Transverse colon (tissue), 4 donors: ENCODE measurements at regions not wholly inside any gene's neighbourhood (a gene's known extent, or its start where the extent isn't known, plus 50 kb on each side); places are given as distances from the start of the nearest gene placed in this dataset.

Experiments used
- DNase-seq: peaks from one replicate; pipeline ENCODE4 v3.0.0-alpha.2; 2019
- H3K27ac ChIP-seq, 4 donors: fragments of 200-600 bp; sonication (generic); 2 replicates each; pipeline ENCODE4 v1.5.1; 2016 to 2018; ENCODE audit warnings: inconsistent platforms in 4 of 4
- H3K27me3 ChIP-seq: fragments of 200-600 bp; sonication (generic); 2 replicates; pipeline ENCODE4 v1.5.1; 2017; ENCODE audit warnings: inconsistent platforms
- H3K36me3 ChIP-seq, 4 donors: fragments of 200-600 bp; sonication (generic); 2 replicates each; pipeline ENCODE4 v1.5.1; 2017 to 2019; ENCODE audit warnings: inconsistent platforms in 4 of 4
- H3K4me1 ChIP-seq, 4 donors: fragments of 200-600 bp; sonication (generic); 2 replicates each; pipeline ENCODE4 v1.5.1; 2017 to 2020; ENCODE audit warnings: inconsistent platforms in 4 of 4
- H3K4me3 ChIP-seq, 4 donors: fragments of 200-600 bp; sonication (generic); 1 replicate in 1 of 4; 2 replicates in 3 of 4; pipeline versions ENCODE4 v1.5.1 to v1.6.1; 2017 to 2019; ENCODE audit warnings: inconsistent platforms in 4 of 4
- H3K9me3 ChIP-seq, 2 donors: fragments of 200-600 bp; sonication (generic); 2 replicates each; pipeline ENCODE4 v1.5.1; 2017 to 2019; ENCODE audit warnings: inconsistent platforms in 2 of 2
- EP300 ChIP-seq: sonication (generic); formaldehyde crosslinking; IDR thresholded peaks from one replicate; pipeline ENCODE4 v1.6.1; 2017; ENCODE audit warnings: antibody characterized with exemption, low read depth
- POLR2A ChIP-seq: fragments of 450-650 bp; IDR thresholded peaks from one replicate; pipeline ENCODE4 v1.6.1; 2016; ENCODE audit warnings: antibody characterized with exemption, mild to moderate bottlenecking, moderate library complexity
- POLR2AphosphoS5 ChIP-seq, 3 donors: sonication (generic); formaldehyde crosslinking; IDR thresholded peaks; one replicate each; pipeline ENCODE4 v1.6.1; 2016; ENCODE audit warnings: antibody characterized with exemption in 3 of 3
- WGBS, 2 donors: methylation state at CpG; one replicate each; pipeline ENCODE4 v1.1.5; 2018; ENCODE audit warnings: low coverage in 1 of 2; 5-methylcytosine and 5-hydroxymethylcytosine counted together
- in situ Hi-C, 4 donors: fragments of 200-750 bp; cut with MboI; loops; one replicate each; pipeline versions ENCODE4 v1.15.0 to v1.15.1; 2017; ENCODE audit warnings: low sequenced_read_pairs in 3 of 4, low pct_ligation_motif_present in 1 of 4, low pct_unique_long_range_greater_than_20kb in 1 of 4
- intact Hi-C: fragments of 100-400 bp; cut with DNase I; formaldehyde crosslinking; loops from one replicate; pipeline ENCODE4 v1.15.1; 2023; ENCODE audit warnings: low total_unique reads
- TF ChIP-seq, protein P1 (sequence below), 5 experiments: fragments of 200-600 bp in 3 of 5; fragments of 450-650 bp in 2 of 5; sonication (generic) in 3 of 5; IDR thresholded peaks; 1 replicate in 2 of 5; 2 replicates in 3 of 5; pipeline ENCODE4 v1.5.1; 2016 to 2017; ENCODE audit warnings: antibody characterized with exemption in 5 of 5, inconsistent platforms in 3 of 5, mild to moderate bottlenecking in 2 of 5, moderate library complexity in 1 of 5

DNA sequence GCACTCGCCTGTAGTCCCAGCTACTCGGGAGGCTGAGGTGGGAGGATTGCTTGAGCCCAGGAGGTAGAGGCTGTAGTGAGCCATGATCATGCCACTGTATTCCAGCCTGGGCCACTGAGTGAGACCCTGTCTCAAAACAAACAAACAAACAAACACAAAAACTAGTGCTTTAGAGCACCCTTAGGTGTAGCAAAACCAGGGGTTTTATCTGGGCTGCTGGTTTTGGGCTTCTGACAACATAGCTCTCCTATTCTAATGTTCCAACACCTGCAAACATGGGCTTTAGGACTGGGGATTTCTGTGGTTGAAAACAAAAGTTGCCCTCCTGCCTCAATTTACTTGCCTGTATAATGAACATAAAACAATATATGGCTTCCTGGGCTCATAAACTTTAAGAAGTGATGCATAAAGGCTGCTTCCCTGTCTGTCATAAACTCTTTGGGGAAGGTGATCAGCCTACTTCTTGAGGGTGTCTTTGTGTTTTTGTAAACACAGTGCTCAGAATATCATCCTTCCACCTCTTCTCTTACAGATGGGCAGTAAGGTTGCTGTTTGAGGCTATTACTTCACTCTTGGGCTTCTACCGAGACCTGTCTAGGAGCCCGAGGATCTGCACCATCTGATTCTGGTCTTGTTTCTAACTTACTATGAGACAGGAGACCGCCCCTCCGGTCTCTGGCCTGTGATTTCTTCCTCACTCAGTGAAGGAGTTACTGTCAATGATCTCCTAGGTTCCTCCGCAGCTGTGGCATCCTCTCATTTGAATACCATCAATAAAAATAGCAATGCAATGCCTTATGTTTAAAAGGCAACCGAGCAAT lies 246.5 kb downstream of the MYCN start:
- Histone ChIP-seq H3K9me3 (no peaks in the 10 kb centered on the region), H3K4me1 (peaks cover 0 to 3% (median 0%) of the 10 kb centered on the region in 4 donors), H3K4me3 (no peak overlapping the region), H3K27ac (no peak overlapping the region), H3K36me3 (no peaks in the 10 kb centered on the region), H3K27me3 (no peaks in the 10 kb centered on the region)
- TF ChIP-seq POLR2A, result no peak
- TF ChIP-seq EP300, result no peak
- no peak for TF ChIP-seq POLR2AphosphoS5 (IDR thresholded peaks at IDR 0.05)
- TF ChIP-seq, protein P1, sequence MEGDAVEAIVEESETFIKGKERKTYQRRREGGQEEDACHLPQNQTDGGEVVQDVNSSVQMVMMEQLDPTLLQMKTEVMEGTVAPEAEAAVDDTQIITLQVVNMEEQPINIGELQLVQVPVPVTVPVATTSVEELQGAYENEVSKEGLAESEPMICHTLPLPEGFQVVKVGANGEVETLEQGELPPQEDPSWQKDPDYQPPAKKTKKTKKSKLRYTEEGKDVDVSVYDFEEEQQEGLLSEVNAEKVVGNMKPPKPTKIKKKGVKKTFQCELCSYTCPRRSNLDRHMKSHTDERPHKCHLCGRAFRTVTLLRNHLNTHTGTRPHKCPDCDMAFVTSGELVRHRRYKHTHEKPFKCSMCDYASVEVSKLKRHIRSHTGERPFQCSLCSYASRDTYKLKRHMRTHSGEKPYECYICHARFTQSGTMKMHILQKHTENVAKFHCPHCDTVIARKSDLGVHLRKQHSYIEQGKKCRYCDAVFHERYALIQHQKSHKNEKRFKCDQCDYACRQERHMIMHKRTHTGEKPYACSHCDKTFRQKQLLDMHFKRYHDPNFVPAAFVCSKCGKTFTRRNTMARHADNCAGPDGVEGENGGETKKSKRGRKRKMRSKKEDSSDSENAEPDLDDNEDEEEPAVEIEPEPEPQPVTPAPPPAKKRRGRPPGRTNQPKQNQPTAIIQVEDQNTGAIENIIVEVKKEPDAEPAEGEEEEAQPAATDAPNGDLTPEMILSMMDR (IDR thresholded peaks at IDR 0.05), result no peak
- in situ Hi-C loops, result no loop called here
- 39 to 51% methylated on average over 2 to 8 of the region's 8 CpGs for WGBS, 2 donors
- no peak for DNase-seq
- intact Hi-C loops, result no loop called here

DNA sequence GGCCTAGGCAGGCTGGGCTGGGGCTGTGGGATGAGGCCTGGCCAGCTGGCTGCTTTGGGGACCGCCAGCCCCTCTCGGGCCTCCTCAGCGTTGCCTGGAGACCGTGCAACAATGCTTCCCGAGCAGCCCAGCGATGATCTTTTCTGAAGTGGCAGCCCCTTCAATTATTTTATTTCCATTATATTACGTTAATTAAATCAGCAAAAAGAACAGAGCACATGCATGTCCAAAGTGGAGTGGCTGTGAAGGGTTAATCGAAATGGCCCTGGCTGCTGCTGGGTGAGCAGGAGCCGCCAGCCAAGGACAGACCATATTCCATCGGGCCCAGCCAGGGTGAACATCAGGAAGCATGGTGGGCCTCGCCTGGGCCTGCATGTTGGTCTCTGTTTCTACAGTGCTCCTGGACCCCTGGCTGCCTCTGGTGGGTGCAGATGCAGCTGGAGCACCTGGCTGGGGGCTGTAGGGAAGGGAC lies 245.5 kb downstream of the MYCN start:
- Histone ChIP-seq H3K4me3 (no peak overlapping the region), H3K36me3 (no peaks in the 10 kb centered on the region), H3K27ac (no peak overlapping the region), H3K27me3 (no peaks in the 10 kb centered on the region), H3K9me3 (no peaks in the 10 kb centered on the region), H3K4me1 (peaks cover 0 to 3% (median 0%) of the 10 kb centered on the region in 4 donors)
- no peak for TF ChIP-seq EP300
- TF ChIP-seq, protein P1 (IDR thresholded peaks at IDR 0.05), result no peak
- no peak for DNase-seq
- 84 to 93% methylated on average over 8 to 11 of the region's 11 CpGs for WGBS, 2 donors
- in situ Hi-C loops, result no loop called here
- intact Hi-C loops, result no loop called here

DNA sequence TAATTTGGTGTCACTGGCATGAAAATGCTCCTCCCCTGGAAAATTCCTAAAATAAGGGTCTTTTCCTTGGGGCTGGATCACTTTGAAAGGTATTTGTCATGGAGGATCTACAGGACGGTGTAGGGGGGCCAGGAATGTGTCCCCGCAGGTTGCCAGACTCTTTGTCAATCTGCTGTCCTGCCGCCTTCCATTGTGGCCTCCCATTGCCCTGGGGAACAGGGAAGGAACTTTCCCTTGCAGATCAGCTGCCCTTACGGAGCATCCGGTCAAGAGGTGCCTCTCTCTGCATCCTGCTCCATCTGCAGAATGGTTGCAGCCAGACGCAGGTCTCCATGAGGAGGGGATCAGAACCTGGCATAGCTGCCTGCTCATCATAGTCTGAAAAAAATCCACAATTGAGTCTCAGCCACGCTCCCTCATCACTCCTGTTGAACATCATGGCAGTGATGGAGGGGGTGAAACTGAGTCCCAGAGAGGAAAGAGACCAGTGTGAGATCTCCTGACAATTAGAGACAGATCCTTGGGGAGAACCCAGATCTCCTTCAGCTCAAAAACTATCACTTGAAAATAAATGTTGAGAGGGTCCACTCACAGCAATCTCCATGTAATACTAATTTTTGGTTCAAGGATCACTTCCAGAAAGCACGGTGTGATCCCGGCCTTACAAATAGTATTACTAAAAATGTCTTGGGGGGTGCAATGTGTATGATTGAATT lies 244.8 kb downstream of the MYCN start:
- Histone ChIP-seq H3K4me1 (peaks cover 0 to 3% (median under 1%) of the 10 kb centered on the region in 4 donors), H3K27ac (no peak overlapping the region), H3K27me3 (no peaks in the 10 kb centered on the region), H3K4me3 (no peak overlapping the region), H3K9me3 (no peaks in the 10 kb centered on the region), H3K36me3 (no peaks in the 10 kb centered on the region)
- intact Hi-C loops, result no loop called here
- no peak for TF ChIP-seq POLR2A
- TF ChIP-seq, protein P1 (IDR thresholded peaks at IDR 0.05), result no peak
- TF ChIP-seq POLR2AphosphoS5 (IDR thresholded peaks at IDR 0.05), result no peak
- in situ Hi-C loops, result no loop called here
- WGBS, 2 donors, result 90 to 100% methylated on average over 2 to 9 of the region's 9 CpGs
- DNase-seq, result no peak

DNA sequence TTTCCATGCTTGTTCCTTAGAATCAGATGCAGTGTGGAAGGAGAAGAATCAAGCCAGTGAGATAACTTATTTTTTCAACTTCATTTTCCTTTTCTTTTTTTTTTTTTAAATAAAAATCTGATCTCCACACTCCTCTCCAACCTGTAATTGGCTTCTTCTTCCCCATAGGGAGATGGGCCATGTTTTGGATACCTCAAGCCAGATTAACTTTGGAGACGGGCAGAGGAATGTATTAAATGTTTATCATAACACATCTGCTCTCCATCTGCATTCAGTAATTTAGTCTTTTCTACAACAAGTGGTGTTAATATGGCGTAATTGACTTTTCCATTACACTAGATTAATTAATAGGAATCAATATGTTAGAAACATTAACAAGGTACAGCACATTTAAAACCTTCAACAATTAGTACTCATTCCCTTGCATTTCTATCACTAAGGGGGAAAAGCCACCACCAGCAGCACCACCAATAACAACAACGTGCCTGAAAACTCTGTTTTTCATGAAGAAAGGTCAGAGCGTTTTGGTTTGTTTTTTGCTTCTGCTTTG lies 244.1 kb downstream of the MYCN start:
- no peak overlapping the region for H3K4me3 ChIP-seq
- intact Hi-C loops (no loop called here), in situ Hi-C loops (no loop called here)
- no peak for TF ChIP-seq EP300
- TF ChIP-seq, protein P1 (IDR thresholded peaks at IDR 0.05), result no peak
- TF ChIP-seq POLR2A, result no peak
- no peak for TF ChIP-seq POLR2AphosphoS5 (IDR thresholded peaks at IDR 0.05)
- peaks cover 0 to 9% (median 3%) of the 10 kb centered on the region in 4 donors for H3K4me1 ChIP-seq
- no peaks in the 10 kb centered on the region for H3K27me3 ChIP-seq
- DNase-seq, result no peak
- no peaks in the 10 kb centered on the region for H3K9me3 ChIP-seq
- no peak overlapping the region for H3K27ac ChIP-seq
- no peaks in the 10 kb centered on the region for H3K36me3 ChIP-seq
- WGBS, 2 donors, result 35 to 70% methylated on average over 4 of the region's 4 CpGs
